Fibroblast of lung (primary cell): ENCODE measurements at regions not wholly inside any gene's neighbourhood (a gene's known extent, or its start where the extent isn't known, plus 50 kb on each side); places are given as distances from the start of the nearest gene placed in this dataset.

Experiments
- EZH2 ChIP-seq: IDR thresholded peaks from 2 replicates; pipeline ENCODE4 v1.5.1; 2012; ENCODE audit warnings: low read length, control low read depth, mild to moderate bottlenecking; ENCODE audit errors: missing control alignments
- TF ChIP-seq, protein P1 (sequence below), 2 donors: IDR thresholded peaks in 1 of 2; conservative IDR thresholded peaks in 1 of 2; 1 replicate in 1 of 2; 2 replicates in 1 of 2; pipeline ENCODE4 v1.5.1; 2011 to 2012; ENCODE audit warnings: low read length in 2 of 2, control low read depth in 1 of 2, inconsistent platforms in 1 of 2, low read depth in 1 of 2, mild to moderate bottlenecking in 1 of 2

GRCh38 chr4:24164797-24165196 is 274.9 kb upstream of the PPARGC1A start:
- TF ChIP-seq, protein P1, sequence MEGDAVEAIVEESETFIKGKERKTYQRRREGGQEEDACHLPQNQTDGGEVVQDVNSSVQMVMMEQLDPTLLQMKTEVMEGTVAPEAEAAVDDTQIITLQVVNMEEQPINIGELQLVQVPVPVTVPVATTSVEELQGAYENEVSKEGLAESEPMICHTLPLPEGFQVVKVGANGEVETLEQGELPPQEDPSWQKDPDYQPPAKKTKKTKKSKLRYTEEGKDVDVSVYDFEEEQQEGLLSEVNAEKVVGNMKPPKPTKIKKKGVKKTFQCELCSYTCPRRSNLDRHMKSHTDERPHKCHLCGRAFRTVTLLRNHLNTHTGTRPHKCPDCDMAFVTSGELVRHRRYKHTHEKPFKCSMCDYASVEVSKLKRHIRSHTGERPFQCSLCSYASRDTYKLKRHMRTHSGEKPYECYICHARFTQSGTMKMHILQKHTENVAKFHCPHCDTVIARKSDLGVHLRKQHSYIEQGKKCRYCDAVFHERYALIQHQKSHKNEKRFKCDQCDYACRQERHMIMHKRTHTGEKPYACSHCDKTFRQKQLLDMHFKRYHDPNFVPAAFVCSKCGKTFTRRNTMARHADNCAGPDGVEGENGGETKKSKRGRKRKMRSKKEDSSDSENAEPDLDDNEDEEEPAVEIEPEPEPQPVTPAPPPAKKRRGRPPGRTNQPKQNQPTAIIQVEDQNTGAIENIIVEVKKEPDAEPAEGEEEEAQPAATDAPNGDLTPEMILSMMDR (conservative IDR thresholded peaks at IDR 0.05 in 1 of 2, IDR thresholded peaks at IDR 0.05 in 1 of 2; ENCODE audit: low read depth in 1 of 2, low read length in 2 of 2): no peak
- no peak for TF ChIP-seq EZH2
